ENCODE measurements at regions not wholly inside any gene's neighbourhood (a gene's known extent, or its start where the extent isn't known, plus 50 kb on each side); places are given as distances from the start of the nearest gene placed in this dataset.

DNA sequence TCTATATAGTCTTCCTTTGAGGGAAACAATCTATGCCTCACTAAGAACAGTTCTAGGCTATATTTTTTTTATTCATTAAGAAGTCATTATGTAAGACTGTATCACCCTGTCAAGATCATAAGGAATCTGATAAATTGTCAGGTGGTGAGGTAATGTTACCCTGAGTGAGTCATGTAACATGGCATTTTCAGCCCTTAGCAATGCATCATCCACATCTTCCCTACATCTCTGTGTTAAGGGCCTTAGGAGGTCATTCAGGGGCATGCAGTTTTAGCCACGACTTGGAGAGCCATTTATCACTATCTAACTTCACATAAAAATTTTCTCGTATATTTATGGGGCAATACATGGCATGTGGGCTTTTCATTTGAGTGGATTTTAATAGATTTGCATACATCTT lies 924.5 kb upstream of the MBL2 start:
- TF ChIP-seq, protein P1, sequence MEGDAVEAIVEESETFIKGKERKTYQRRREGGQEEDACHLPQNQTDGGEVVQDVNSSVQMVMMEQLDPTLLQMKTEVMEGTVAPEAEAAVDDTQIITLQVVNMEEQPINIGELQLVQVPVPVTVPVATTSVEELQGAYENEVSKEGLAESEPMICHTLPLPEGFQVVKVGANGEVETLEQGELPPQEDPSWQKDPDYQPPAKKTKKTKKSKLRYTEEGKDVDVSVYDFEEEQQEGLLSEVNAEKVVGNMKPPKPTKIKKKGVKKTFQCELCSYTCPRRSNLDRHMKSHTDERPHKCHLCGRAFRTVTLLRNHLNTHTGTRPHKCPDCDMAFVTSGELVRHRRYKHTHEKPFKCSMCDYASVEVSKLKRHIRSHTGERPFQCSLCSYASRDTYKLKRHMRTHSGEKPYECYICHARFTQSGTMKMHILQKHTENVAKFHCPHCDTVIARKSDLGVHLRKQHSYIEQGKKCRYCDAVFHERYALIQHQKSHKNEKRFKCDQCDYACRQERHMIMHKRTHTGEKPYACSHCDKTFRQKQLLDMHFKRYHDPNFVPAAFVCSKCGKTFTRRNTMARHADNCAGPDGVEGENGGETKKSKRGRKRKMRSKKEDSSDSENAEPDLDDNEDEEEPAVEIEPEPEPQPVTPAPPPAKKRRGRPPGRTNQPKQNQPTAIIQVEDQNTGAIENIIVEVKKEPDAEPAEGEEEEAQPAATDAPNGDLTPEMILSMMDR (IDR thresholded peaks at IDR 0.05), result no peak
- TF ChIP-seq EZH2 (IDR thresholded peaks at IDR 0.05; ENCODE audit: borderline replicate concordance, insufficient read depth, low read depth, low read length, poor library complexity, severe bottlenecking), result no peak

All from B cell (primary cell).